Skin of body (tissue), 1 donor: ENCODE measurements at regions not wholly inside any gene's neighbourhood (a gene's known extent, or its start where the extent isn't known, plus 50 kb on each side); places are given as distances from the start of the nearest gene placed in this dataset.

Source experiments
- DNase-seq: peaks from one replicate; lab custom pipeline; 2025; lab: John Stamatoyannopoulos, UW

DNA sequence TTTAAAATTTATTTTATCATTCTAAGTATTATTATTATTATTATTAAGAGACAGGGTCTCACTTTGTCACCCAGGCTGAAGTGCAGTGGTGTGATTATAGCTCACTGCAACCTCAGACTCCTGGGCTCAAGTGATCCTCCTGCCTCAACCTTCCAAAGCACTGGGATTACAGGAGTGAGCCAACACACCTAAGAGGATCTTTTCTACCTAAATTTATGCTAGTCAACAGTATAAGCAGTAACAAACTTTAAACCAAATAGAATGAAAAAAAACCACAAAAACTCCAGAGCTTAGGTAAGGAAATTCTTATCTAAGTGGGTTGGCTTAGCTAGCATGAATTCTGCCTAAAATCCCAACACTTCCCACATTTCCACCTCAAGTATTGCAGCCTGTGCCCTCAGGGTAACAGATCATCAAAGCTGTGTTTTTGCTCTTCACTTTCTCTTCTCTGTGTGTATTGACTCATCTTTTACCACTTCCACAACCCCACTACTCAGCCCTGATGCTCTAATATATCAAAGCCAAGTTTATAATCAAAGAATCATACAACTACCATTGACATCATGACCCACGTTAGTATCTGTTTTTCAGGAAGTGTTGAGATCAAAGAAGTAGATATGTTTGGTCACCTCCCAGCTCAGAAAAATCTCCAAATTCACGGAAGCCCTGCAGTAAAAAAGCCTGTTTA is 93.7 kb upstream of the SPON1 start:
- DNase-seq, result no peak

DNA sequence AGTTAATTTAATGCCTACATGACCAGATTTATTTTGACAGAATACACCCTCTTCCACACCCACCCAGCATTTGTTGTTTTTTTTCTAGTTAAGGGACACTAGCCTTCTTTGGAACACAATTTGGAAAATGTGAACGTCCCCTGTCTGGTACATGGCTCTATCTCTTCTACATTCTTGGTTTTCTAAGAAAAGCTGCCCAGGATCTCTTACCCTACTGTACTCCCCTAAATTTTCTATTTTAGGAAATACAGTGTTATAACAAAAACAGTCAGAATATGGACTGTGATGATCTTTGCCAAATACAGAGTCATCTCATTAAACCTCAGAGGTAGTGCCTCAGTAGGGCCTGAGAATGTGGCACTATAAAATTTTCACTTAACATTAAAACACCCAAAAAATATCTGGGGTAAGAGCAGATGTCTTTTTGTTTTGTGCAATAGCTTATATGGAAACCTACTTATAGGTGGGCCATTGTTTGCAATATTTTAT is 93.1 kb upstream of the SPON1 start:
- DNase-seq, result no peak

GRCh38 chr11:13874597-13874996 is 87.9 kb upstream of the SPON1 start:
- DNase-seq, result no peak

DNA sequence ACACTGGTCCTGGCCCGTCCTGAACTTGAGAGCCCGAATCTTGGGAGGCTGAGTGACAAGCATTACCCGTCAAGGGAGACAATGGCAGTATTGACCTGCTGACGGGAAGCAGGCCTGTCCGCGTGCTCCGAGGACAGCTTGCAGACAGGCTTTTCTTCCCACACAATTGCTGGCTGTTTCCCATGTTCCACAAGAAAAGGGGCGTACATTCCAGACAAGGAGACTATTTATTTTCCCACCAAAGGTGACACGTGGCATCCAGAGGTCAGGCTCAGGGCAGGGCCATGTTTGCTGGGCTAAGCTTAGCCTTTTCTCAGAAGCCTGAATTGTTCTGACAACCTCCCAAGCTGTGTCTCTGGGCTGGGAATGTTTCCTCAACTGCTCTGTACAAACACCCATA is 86.9 kb upstream of the SPON1 start:
- DNase-seq, result no peak

DNA sequence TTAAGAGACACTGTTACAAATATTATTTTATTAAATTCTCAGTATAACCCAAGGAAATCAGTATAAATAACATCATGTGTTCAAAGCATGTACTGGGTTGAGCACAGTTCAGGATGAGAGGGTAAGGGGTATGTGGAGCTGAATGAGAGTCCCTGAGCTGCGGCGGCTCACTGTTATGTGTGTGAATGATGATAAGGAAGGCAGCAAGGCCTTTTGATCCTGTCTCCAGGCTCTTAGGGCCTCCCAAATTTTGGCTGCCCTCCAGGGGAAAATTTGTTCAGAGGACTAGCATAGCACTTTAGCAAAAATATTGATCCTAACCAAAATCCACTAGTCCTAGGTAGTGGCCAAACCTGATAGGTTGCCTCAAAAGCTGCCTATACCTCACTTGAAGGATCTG is 86.1 kb upstream of the SPON1 start:
- DNase-seq, result no peak

DNA sequence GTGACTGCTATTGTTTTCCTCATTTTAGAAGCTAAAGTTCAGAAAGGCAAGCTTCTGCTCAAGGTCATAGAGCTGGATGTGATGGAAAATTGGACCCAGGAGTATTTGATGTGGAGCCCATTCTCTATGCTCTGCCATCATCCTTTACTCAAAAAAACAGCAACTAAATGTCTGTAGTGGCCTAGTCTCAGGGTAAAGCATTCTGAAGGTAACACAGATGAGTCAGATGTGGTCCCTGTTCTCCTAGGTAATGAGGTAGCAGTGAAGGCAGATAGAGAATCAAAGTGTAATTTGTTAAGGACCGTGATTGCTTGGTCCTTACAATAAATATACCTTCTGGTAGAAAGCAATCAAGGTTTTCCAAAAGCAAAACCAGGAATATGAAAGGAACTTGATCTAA is 84.4 kb upstream of the SPON1 start:
- DNase-seq, result no peak

DNA sequence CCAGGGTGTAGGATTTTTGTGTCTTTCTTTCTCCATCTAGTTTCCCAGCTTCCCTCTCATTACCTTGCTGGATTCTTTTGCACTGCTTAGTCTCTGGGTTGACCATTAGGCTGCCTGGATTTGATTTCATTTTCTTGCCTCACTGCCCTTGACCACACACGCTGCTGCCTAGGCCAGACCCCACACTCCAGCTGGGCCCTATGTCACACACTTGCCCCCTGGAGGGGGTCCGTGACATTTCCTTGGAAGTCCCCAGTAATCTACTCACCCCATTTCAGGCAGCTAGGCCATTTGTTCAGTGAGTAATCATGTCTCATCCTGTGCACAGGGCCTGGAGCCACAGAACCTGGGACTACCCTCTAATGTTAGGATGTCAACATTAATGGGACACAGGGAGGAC is 81.9 kb upstream of the SPON1 start:
- DNase-seq, result no peak

- no peak for DNase-seq
These were observed 81.2 kb upstream of the SPON1 start for GRCh38 chr11:13881226-13881905.

GRCh38 chr11:13883042-13883441 is 79.5 kb upstream of the SPON1 start:
- no peak for DNase-seq

DNA sequence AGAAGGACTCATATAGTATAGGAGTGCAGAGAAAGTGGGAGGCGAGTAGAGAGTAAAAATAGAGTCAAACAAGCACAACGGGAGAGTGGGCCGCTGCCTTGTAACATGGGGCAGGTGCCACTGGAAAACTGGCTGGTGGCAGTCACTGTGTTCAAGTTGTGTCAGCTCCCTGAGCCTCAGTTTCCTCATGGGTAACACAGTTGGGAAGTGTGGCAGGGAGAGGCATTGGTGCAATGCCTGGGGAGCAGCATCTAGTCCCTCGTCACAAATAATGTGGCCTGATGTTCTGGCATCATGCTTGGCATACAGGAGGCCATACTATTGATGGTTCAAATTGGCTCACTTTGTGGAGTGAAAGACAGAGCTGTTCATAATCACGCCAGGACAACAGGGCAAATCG is 78.9 kb upstream of the SPON1 start:
- no peak for DNase-seq

- no peak for DNase-seq
These were observed 78.2 kb upstream of the SPON1 start for GRCh38 chr11:13884158-13884799.

- DNase-seq, result no peak
These were observed 77.4 kb upstream of the SPON1 start for GRCh38 chr11:13885083-13885482.

GRCh38 chr11:13889552-13890249 is 72.8 kb upstream of the SPON1 start:
- no peak for DNase-seq

- no peak for DNase-seq
These were observed 70.6 kb upstream of the SPON1 start for GRCh38 chr11:13891911-13892310.

GRCh38 chr11:13896175-13896980 is 66.1 kb upstream of the SPON1 start:
- DNase-seq, result no peak

DNA sequence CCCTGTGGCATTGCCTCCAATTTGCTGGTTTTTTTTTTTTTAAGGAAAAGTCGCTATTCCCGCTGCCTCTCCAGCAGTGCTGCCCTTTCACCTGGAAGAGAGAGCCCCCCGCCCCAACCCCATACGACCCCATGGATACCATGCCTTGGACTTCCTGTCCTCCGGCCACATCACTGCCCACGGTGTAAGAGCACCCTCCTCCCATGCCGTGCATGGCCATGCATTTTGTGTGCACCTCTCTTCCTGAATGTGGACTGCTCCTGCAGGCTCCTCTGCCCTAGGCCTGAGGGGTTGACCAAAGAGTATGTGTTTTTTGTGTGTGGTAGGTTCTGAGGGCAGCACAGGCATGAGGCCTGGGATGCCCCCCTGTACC is 65.6 kb upstream of the SPON1 start:
- DNase-seq, result no peak

DNA sequence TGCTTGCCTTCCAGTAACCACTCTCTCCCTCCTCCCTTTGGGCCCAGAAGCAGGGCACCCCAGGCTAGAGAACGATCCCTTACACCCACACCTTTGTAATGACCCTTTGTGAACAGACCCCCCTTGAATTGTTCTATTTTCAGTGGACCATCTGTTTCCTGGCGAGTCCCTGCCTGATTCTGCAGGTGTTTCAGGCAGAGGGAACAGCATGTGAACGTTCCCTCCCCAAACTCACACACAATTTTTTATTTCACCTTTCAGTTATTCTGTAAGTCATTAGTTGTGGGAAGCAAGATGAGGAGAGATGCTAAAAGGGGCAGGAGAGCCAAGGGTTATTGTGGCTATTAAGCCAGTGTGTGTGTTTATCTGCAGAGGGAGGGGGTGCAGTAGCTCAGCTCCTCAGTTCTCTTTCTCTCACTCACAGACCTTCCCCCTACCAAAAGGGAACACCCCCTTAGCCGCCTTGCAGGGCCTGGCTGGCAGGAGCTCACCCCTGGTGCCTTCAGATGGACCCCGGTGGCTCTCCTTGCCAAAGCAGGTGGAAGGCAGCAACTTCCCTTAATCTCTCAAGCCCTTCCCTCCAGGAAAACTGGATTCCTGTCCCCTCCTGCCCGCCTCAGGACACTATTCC is 64.8 kb upstream of the SPON1 start:
- no peak for DNase-seq

GRCh38 chr11:13899603-13900002 is 62.9 kb upstream of the SPON1 start:
- no peak for DNase-seq

GRCh38 chr11:13902523-13902922 is 60.0 kb upstream of the SPON1 start:
- peak; percentile 69 for DNase-seq

GRCh38 chr11:13905137-13905781 is 57.3 kb upstream of the SPON1 start:
- no peak for DNase-seq
